ENCODE measurements at regions not wholly inside any gene's neighbourhood (a gene's known extent, or its start where the extent isn't known, plus 50 kb on each side); places are given as distances from the start of the nearest gene placed in this dataset.
"Not testable (repeated sequence)": the region's sequence is repeated elsewhere in the genome, so short reads cannot be mapped to it uniquely, and the experiment has no call there.

GRCh38 chr21:22194986-22195385 lies 1196.8 kb downstream of the NCAM2 start:
- DNase-seq (ENCODE audit: low spot score in 2 of 2); ATAC-seq; H3K27ac Mint-ChIP-seq; H3K4me1 Mint-ChIP-seq; H3K4me3 Mint-ChIP-seq; H3K36me3 Mint-ChIP-seq: not testable (repeated sequence)
- H3K9me3 Mint-ChIP-seq: peaks cover 20% of the 10 kb centered on the region

GRCh38 chr21:22200378-22201092 lies 1202.3 kb downstream of the NCAM2 start:
- peaks cover 25% of the 10 kb centered on the region for H3K9me3 Mint-ChIP-seq
- no peak for DNase-seq (ENCODE audit: low spot score in 2 of 2)
- H3K4me3 Mint-ChIP-seq: no peak overlapping the region
- no peak overlapping the region for H3K27ac Mint-ChIP-seq
- H3K36me3 Mint-ChIP-seq: no peaks in the 10 kb centered on the region
- ATAC-seq: no peak
- H3K4me1 Mint-ChIP-seq: no peaks in the 10 kb centered on the region

GRCh38 chr21:22201126-22201525 lies 1202.9 kb downstream of the NCAM2 start:
- Mint-ChIP-seq H3K27ac (no peak overlapping the region), H3K36me3 (no peaks in the 10 kb centered on the region), H3K4me1 (no peaks in the 10 kb centered on the region), H3K9me3 (peaks cover 27% of the 10 kb centered on the region), H3K4me3 (no peak overlapping the region)
- no peak for ATAC-seq
- no peak for DNase-seq (ENCODE audit: low spot score in 2 of 2)

DNA sequence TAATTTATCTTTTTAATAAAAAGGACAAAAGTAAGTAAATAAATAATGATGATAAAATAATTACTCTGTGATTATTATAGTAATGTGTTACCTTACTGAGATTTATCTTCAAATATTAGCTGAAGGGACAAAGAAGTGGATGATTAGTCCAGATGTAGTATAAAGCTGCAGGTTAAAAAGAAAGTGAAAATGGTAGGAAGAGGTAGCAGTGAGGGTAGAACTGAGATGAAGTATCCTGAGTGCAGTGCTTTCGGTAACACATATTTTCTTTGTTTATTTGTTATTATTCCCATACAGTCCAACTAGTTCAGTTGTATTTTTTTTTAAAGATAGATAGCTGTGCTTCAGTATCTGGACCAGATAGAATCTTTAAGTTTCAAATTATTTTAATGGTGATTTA lies 1203.5 kb downstream of the NCAM2 start:
- ATAC-seq (no peak), DNase-seq (ENCODE audit: low spot score in 2 of 2) (no peak)
- H3K27ac Mint-ChIP-seq: no peak overlapping the region
- H3K4me3 Mint-ChIP-seq: no peak overlapping the region
- no peaks in the 10 kb centered on the region for H3K4me1 Mint-ChIP-seq
- no peaks in the 10 kb centered on the region for H3K36me3 Mint-ChIP-seq
- peaks cover 24% of the 10 kb centered on the region for H3K9me3 Mint-ChIP-seq

GRCh38 chr21:22209304-22209700 lies 1211.1 kb downstream of the NCAM2 start:
- no peaks in the 10 kb centered on the region for H3K36me3 Mint-ChIP-seq
- no peak overlapping the region for H3K4me3 Mint-ChIP-seq
- no peak overlapping the region for H3K27ac Mint-ChIP-seq

DNA sequence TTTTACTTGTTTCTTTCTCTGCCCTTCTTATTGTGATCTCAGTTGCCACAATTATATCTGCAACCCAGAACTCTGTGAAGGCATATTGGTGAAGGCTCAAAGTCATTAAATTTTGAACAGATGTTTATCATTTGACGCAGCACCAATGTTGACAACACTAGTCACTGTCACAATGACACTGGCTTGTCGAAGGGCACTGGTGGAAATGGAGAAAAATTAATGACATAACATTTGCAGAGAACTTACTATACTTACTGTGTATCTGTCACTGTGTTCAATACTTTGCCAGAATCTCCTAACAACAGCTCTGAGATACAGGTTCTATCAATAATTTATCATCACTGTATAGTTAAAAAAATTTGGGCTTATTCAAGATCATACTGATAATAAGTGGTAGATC lies 1213.7 kb downstream of the NCAM2 start:
- no peak for DNase-seq (ENCODE audit: low spot score in 2 of 2)
- Mint-ChIP-seq H3K9me3 (peaks cover 3% of the 10 kb centered on the region), H3K27ac (no peak overlapping the region), H3K36me3 (no peaks in the 10 kb centered on the region), H3K4me1 (no peaks in the 10 kb centered on the region), H3K4me3 (no peak overlapping the region)
- ATAC-seq: no peak

More at GRCh38 chr21:22209304-22209700, 1211.1 kb downstream of the NCAM2 start:
- ATAC-seq (no peak), DNase-seq (ENCODE audit: low spot score in 2 of 2) (no peak)
- no peaks in the 10 kb centered on the region for H3K4me1 Mint-ChIP-seq
- H3K9me3 Mint-ChIP-seq: peaks cover 9% of the 10 kb centered on the region

- Mint-ChIP-seq H3K27ac (no peak overlapping the region), H3K36me3 (no peaks in the 10 kb centered on the region), H3K4me3 (no peak overlapping the region), H3K4me1 (no peaks in the 10 kb centered on the region), H3K9me3 (peaks cover 14% of the 10 kb centered on the region)
- DNase-seq (ENCODE audit: low spot score in 2 of 2) (no peak), ATAC-seq (no peak)
These were observed 1225.2 kb downstream of the NCAM2 start for GRCh38 chr21:22223385-22223784.

GRCh38 chr21:22224261-22224660 lies 1226.1 kb downstream of the NCAM2 start:
- no peak overlapping the region for H3K27ac Mint-ChIP-seq
- H3K9me3 Mint-ChIP-seq: peaks cover 17% of the 10 kb centered on the region
- DNase-seq (ENCODE audit: low spot score in 2 of 2) (no peak), ATAC-seq (no peak)
- H3K4me3 Mint-ChIP-seq: no peak overlapping the region
- no peaks in the 10 kb centered on the region for H3K4me1 Mint-ChIP-seq
- no peaks in the 10 kb centered on the region for H3K36me3 Mint-ChIP-seq

DNA sequence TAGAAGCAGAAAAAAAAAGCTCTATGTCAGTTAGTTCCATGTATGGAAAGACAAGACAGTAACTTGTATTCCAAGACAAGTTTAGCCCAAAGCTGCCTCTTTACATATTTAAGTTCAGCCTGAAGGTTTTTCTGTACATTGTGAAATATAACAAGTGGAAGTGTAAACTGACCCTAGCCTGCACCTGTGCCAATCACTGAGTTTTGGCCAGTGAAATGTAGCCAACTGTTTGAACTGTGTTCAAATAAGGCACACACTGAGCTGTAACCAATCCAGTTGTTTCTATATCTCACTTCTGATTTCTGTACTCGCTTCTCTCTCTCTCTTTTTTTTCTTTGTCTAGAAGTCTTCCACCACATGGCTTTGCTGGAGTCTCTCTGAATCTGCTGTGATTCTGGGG lies 1227.1 kb downstream of the NCAM2 start:
- Mint-ChIP-seq H3K4me3 (no peak overlapping the region), H3K36me3 (no peaks in the 10 kb centered on the region), H3K27ac (no peak overlapping the region), H3K4me1 (no peaks in the 10 kb centered on the region), H3K9me3 (peaks cover 18% of the 10 kb centered on the region)
- ATAC-seq (no peak), DNase-seq (ENCODE audit: low spot score in 2 of 2) (no peak)

DNA sequence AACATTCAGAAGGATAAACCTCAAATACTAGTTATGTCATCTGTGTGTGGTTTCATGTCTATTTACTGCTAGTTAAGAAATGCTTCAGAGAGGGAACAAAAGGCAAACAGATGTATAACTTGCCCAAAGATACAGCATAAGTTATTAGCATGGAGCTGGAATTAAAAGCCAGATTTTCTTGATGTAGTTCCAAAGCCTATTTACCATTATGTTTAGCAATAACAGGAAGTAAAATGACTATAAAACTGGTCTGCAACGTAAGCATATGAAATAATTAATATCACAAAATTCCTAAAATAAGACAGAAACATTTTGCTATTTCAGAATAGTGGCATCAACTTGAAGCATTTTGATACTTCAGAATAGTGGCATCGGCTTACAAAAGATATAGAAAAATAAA lies 1232.8 kb downstream of the NCAM2 start:
- Mint-ChIP-seq H3K36me3 (no peaks in the 10 kb centered on the region), H3K9me3 (peaks cover 20% of the 10 kb centered on the region), H3K4me1 (no peaks in the 10 kb centered on the region), H3K27ac (no peak overlapping the region), H3K4me3 (no peak overlapping the region)
- ATAC-seq (no peak), DNase-seq (ENCODE audit: low spot score in 2 of 2) (no peak)

- DNase-seq (ENCODE audit: low spot score in 2 of 2) (no peak), ATAC-seq (no peak)
- Mint-ChIP-seq H3K4me1 (no peaks in the 10 kb centered on the region), H3K4me3 (no peak overlapping the region), H3K27ac (no peak overlapping the region), H3K36me3 (no peaks in the 10 kb centered on the region), H3K9me3 (peaks cover 26% of the 10 kb centered on the region)
These were observed 1237.8 kb downstream of the NCAM2 start for GRCh38 chr21:22235866-22236590.

DNA sequence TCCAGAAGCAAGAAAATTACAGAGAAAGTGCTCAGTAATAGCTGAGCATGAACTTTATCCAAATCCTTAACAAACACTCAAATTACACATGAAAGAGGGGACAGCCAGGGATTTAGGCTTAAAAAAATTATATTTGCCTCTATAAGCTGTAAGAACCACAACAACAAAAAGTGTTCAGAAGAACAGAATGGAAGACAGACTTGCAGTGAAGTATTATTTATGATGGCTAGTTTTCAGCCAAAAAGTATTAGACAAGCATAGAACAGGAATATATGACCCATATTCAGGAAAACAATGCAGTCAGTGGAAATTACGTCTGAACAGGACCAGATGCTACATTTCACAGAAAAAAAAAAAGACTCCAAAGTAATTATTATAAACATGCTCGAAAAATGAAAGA lies 1246.3 kb downstream of the NCAM2 start:
- Mint-ChIP-seq H3K4me3 (no peak overlapping the region), H3K9me3 (peaks cover 20% of the 10 kb centered on the region), H3K27ac (no peak overlapping the region), H3K4me1 (no peaks in the 10 kb centered on the region), H3K36me3 (no peaks in the 10 kb centered on the region)
- no peak for DNase-seq (ENCODE audit: low spot score in 2 of 2)
- no peak for ATAC-seq

DNA sequence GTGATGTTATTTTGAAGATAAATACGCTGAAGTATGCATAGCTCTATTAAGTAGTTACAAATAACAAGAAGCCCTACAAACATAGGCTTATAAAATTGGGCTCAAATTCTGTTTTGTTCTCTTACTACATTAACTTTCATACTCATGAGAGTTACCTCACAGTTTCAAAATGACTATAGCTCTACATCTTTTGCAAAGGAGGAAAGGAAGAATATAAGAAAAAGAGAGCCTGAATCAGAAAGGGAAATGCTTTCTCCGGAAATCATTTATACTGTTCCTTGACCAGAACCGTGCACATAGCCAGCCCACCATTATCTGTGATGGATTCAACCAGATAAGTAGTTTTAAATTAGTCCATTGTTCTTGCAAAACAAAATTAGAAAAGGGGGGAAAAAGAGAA lies 1252.1 kb downstream of the NCAM2 start:
- DNase-seq (ENCODE audit: low spot score in 2 of 2) (no peak), ATAC-seq (no peak)
- no peak overlapping the region for H3K27ac Mint-ChIP-seq
- H3K4me3 Mint-ChIP-seq: no peak overlapping the region
- peaks cover 22% of the 10 kb centered on the region for H3K9me3 Mint-ChIP-seq
- no peaks in the 10 kb centered on the region for H3K36me3 Mint-ChIP-seq
- no peaks in the 10 kb centered on the region for H3K4me1 Mint-ChIP-seq

DNA sequence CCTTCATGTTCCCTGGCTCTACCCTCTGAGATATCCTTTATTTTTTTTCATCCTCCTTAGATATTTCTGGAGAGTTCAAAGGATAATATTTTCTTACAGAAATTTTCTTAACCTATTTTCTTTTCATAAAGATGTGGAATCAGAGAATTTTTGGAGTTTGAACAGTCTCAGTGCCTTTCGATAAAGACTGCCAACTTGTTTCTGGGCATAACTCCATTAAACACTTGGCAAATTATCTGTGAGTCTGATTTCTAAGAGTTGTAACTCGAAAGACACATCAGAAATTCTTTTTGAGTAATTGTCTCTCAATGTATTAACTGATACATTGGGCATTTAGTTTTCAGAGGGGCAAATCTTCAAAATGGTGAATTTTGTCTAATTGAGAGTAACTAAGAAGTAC lies 1255.6 kb downstream of the NCAM2 start:
- H3K4me3 Mint-ChIP-seq: no peak overlapping the region
- H3K4me1 Mint-ChIP-seq: no peaks in the 10 kb centered on the region
- H3K36me3 Mint-ChIP-seq: no peaks in the 10 kb centered on the region
- no peak for ATAC-seq
- peaks cover 26% of the 10 kb centered on the region for H3K9me3 Mint-ChIP-seq
- DNase-seq (ENCODE audit: low spot score in 2 of 2): no peak
- no peak overlapping the region for H3K27ac Mint-ChIP-seq

- Mint-ChIP-seq H3K4me3 (no peak overlapping the region), H3K4me1 (no peaks in the 10 kb centered on the region)
- no peak for DNase-seq (ENCODE audit: low spot score in 2 of 2)
These were observed 1260.6 kb downstream of the NCAM2 start for GRCh38 chr21:22258821-22259220.

DNA sequence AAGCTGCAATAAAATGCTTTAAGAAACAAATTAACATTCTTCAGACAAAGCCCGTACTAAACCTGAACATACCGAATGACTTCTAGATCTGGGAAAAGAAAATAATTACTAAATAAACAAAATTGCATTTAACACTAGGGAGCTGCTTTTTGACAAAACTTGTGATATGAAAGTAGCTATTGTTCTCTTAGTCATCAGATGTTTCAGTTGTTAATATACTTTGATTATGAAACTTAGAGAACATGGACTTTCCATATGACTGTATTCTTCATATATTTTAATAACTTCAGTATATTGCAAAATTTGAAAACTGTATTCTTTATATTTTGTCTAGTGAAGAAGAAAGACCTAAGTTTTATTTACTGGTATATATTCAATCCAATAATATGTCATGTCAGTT lies 1262.1 kb downstream of the NCAM2 start:
- no peak for ATAC-seq
- H3K36me3 Mint-ChIP-seq: no peaks in the 10 kb centered on the region
- H3K9me3 Mint-ChIP-seq: peaks cover 11% of the 10 kb centered on the region
- H3K4me3 Mint-ChIP-seq: no peak overlapping the region
- DNase-seq (ENCODE audit: low spot score in 2 of 2): no peak
- no peaks in the 10 kb centered on the region for H3K4me1 Mint-ChIP-seq
- H3K27ac Mint-ChIP-seq: no peak overlapping the region

More at GRCh38 chr21:22258821-22259220, 1260.6 kb downstream of the NCAM2 start:
- Mint-ChIP-seq H3K9me3 (peaks cover 21% of the 10 kb centered on the region), H3K27ac (no peak overlapping the region), H3K36me3 (no peaks in the 10 kb centered on the region)
- no peak for ATAC-seq

All from stimulated activated effector memory CD8-positive, alpha-beta T cell treated with anti-CD3 and anti-CD28 coated beads, Interleukin-12 subunit alpha, Interleukin-12 subunit beta, amount 100 ng/mL, for 72 hours (primary cell).